ENCODE measurements at regions not wholly inside any gene's neighbourhood (a gene's known extent, or its start where the extent isn't known, plus 50 kb on each side); places are given as distances from the start of the nearest gene placed in this dataset.

- TF ChIP-seq CTCF (IDR thresholded peaks at IDR 0.05; ENCODE audit: insufficient read depth, low read length, poor library complexity, severe bottlenecking), result no peak
- TF ChIP-seq EZH2phosphoT487 (conservative IDR thresholded peaks at IDR 0.05; ENCODE audit: low read length), result no peak
Measured at GRCh38 chr5:158635565-158635964, 464.2 kb downstream of the EBF1 start.

Data from SU-DHL-6 (cell line).